ENCODE measurements at regions not wholly inside any gene's neighbourhood (a gene's known extent, or its start where the extent isn't known, plus 50 kb on each side); places are given as distances from the start of the nearest gene placed in this dataset.

- H3K27me3 Mint-ChIP-seq = peaks cover 18% of the 10 kb centered on the region
- peaks cover 42% of the 10 kb centered on the region for H3K4me1 Mint-ChIP-seq (ENCODE audit: low read depth)
- H3K36me3 Mint-ChIP-seq (ENCODE audit: insufficient read depth) = no peaks in the 10 kb centered on the region
- TF ChIP-seq CTCF (IDR thresholded peaks at IDR 0.05; ENCODE audit: unreplicated experiment) = no peak
- no peak for DNase-seq (ENCODE audit: low spot score, unreplicated experiment)
- H3K27ac Mint-ChIP-seq = no peak overlapping the region
- H3K9me3 Mint-ChIP-seq (ENCODE audit: low read depth) = no peaks in the 10 kb centered on the region
- H3K4me3 Mint-ChIP-seq (ENCODE audit: low read depth) = no peak overlapping the region
Observed at GRCh38 chr13:99659226-99659625, 158.0 kb downstream of the TM9SF2 start.

GRCh38 chr13:99658261-99658991 lies 157.2 kb downstream of the TM9SF2 start:
- Mint-ChIP-seq H3K4me3 (ENCODE audit: low read depth) (peak overlapping the region; percentile 70), H3K27ac (peak overlapping the region; percentile 78), H3K36me3 (ENCODE audit: insufficient read depth) (no peaks in the 10 kb centered on the region), H3K4me1 (ENCODE audit: low read depth) (peaks cover 39% of the 10 kb centered on the region), H3K9me3 (ENCODE audit: low read depth) (no peaks in the 10 kb centered on the region), H3K27me3 (peaks cover 18% of the 10 kb centered on the region)
- peak; percentile 55 for TF ChIP-seq CTCF (IDR thresholded peaks at IDR 0.05; ENCODE audit: unreplicated experiment)
- peak; percentile 43 for DNase-seq (ENCODE audit: low spot score, unreplicated experiment)

GRCh38 chr13:99657848-99658260 lies 156.6 kb downstream of the TM9SF2 start:
- Mint-ChIP-seq H3K36me3 (ENCODE audit: insufficient read depth) (no peaks in the 10 kb centered on the region), H3K4me1 (ENCODE audit: low read depth) (peaks cover 35% of the 10 kb centered on the region), H3K4me3 (ENCODE audit: low read depth) (peak overlapping the region; percentile 70), H3K27ac (peak overlapping the region; percentile 49), H3K27me3 (peaks cover 17% of the 10 kb centered on the region), H3K9me3 (ENCODE audit: low read depth) (no peaks in the 10 kb centered on the region)
- TF ChIP-seq CTCF (IDR thresholded peaks at IDR 0.05; ENCODE audit: unreplicated experiment) = peak; percentile 21
- DNase-seq (ENCODE audit: low spot score, unreplicated experiment) = peak; percentile 34

- Mint-ChIP-seq H3K27ac (no peak overlapping the region), H3K9me3 (ENCODE audit: low read depth) (no peaks in the 10 kb centered on the region), H3K36me3 (ENCODE audit: insufficient read depth) (no peaks in the 10 kb centered on the region), H3K4me1 (ENCODE audit: low read depth) (peaks cover 31% of the 10 kb centered on the region), H3K27me3 (peaks cover 14% of the 10 kb centered on the region), H3K4me3 (ENCODE audit: low read depth) (no peak overlapping the region)
- TF ChIP-seq CTCF (IDR thresholded peaks at IDR 0.05; ENCODE audit: unreplicated experiment) = no peak
- no peak for DNase-seq (ENCODE audit: low spot score, unreplicated experiment)
Observed at GRCh38 chr13:99656844-99657381, 155.6 kb downstream of the TM9SF2 start.

- Mint-ChIP-seq H3K36me3 (ENCODE audit: insufficient read depth) (no peaks in the 10 kb centered on the region), H3K4me1 (ENCODE audit: low read depth) (peaks cover 29% of the 10 kb centered on the region), H3K4me3 (ENCODE audit: low read depth) (peak overlapping the region; percentile 33), H3K27me3 (peaks cover 11% of the 10 kb centered on the region), H3K27ac (no peak overlapping the region), H3K9me3 (ENCODE audit: low read depth) (no peaks in the 10 kb centered on the region)
- peak; percentile 94 for TF ChIP-seq CTCF (IDR thresholded peaks at IDR 0.05; ENCODE audit: unreplicated experiment)
- DNase-seq (ENCODE audit: low spot score, unreplicated experiment) = peak; percentile 70
Observed at GRCh38 chr13:99656092-99656745, 154.9 kb downstream of the TM9SF2 start.
